ENCODE measurements at regions not wholly inside any gene's neighbourhood (a gene's known extent, or its start where the extent isn't known, plus 50 kb on each side); places are given as distances from the start of the nearest gene placed in this dataset.

DNA sequence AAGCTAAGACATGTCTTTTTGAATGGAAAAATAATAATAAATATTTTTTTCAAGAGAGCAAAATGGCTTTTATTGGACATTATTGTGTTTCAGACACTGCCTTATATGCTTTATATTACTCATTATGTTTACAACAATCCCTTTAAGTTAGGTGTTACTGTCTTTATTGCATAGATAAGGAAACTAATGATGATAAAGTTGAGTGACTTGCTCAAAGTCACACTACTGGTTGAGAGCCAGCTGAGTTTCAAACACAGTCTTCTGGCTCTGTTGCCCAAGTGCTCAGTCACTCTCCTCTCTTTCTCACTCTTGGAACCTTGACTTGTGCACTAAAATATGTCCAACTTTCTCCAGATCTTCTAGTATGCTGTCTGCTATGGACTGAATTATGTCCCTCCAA is 71.5 kb upstream of the SLC39A8 start:
- BruUV-seq (replicated peaks), result no TSS peak
- ATAC-seq (no peak), DNase-seq (ENCODE audit: low read depth, low spot score) (no peak)
- Histone ChIP-seq H3K4me2 (ENCODE audit: low read length) (no peak overlapping the region), H3K4me3 (replicated peaks in 1 of 2; ENCODE audit: low read depth in 1 of 2, low read length in 2 of 2) (no peak overlapping the region), H3K4me1 (ENCODE audit: control insufficient read depth in 1 of 2, insufficient read depth in 2 of 2, low read length in 2 of 2) (no peaks in the 10 kb centered on the region), H3K9ac (ENCODE audit: low read length) (no peak overlapping the region), H3K27ac (ENCODE audit: low read depth, low read length) (no peak overlapping the region), H3K27me3 (ENCODE audit: insufficient read depth, low read length) (no peaks in the 10 kb centered on the region), H3K36me3 (ENCODE audit: control insufficient read depth in 1 of 2, insufficient read depth in 2 of 2, low read length in 2 of 2) (no peaks in the 10 kb centered on the region), H2AFZ (ENCODE audit: low read depth, low read length, poor library complexity, severe bottlenecking) (no peak overlapping the region), H3K79me2 (ENCODE audit: insufficient read depth, low read length) (no peaks in the 10 kb centered on the region), H3K9me2 (ENCODE audit: insufficient read depth) (no peaks in the 10 kb centered on the region), H4K20me1 (ENCODE audit: insufficient read depth) (no peaks in the 10 kb centered on the region), H3K9me3 (ENCODE audit: control insufficient read depth in 1 of 2, insufficient read depth in 1 of 2, low read depth in 1 of 2, low read length in 2 of 2) (no peaks in the 10 kb centered on the region)
- intact Hi-C loops (cut with micrococcal nuclease), result no loop called here
- TF ChIP-seq SP1 (IDR thresholded peaks at IDR 0.05; ENCODE audit: low read depth) (no peak), EGR1 (IDR thresholded peaks at IDR 0.05; ENCODE audit: low read depth) (no peak), POLR2AphosphoS5 (IDR thresholded peaks at IDR 0.05; ENCODE audit: low read depth, low read length) (no peak), POLR2A (IDR thresholded peaks at IDR 0.05; ENCODE audit: borderline replicate concordance, extremely low read depth, insufficient read depth, insufficient read length) (no peak), ZFX (IDR thresholded peaks at IDR 0.05) (no peak), SRF (IDR thresholded peaks at IDR 0.05; ENCODE audit: low read depth) (no peak), EZH2 (IDR thresholded peaks at IDR 0.05) (no peak), FOSL1 (IDR thresholded peaks at IDR 0.05; ENCODE audit: low read depth) (no peak), TCF7L2 (IDR thresholded peaks at IDR 0.05; ENCODE audit: borderline replicate concordance, extremely low read depth, insufficient read depth, insufficient read length) (no peak)
- TF ChIP-seq, protein P1, sequence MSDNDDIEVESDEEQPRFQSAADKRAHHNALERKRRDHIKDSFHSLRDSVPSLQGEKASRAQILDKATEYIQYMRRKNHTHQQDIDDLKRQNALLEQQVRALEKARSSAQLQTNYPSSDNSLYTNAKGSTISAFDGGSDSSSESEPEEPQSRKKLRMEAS (IDR thresholded peaks at IDR 0.05), result no peak
- ChIA-PET CTCF (no interaction called here), POLR2A (no interaction called here), RAD21 (ENCODE audit: low non-redundant PET in 1 of 2, low total read pairs in 2 of 2, uncharacterized antibody in 2 of 2, unreplicated experiment in 2 of 2) (no interaction called here)

DNA sequence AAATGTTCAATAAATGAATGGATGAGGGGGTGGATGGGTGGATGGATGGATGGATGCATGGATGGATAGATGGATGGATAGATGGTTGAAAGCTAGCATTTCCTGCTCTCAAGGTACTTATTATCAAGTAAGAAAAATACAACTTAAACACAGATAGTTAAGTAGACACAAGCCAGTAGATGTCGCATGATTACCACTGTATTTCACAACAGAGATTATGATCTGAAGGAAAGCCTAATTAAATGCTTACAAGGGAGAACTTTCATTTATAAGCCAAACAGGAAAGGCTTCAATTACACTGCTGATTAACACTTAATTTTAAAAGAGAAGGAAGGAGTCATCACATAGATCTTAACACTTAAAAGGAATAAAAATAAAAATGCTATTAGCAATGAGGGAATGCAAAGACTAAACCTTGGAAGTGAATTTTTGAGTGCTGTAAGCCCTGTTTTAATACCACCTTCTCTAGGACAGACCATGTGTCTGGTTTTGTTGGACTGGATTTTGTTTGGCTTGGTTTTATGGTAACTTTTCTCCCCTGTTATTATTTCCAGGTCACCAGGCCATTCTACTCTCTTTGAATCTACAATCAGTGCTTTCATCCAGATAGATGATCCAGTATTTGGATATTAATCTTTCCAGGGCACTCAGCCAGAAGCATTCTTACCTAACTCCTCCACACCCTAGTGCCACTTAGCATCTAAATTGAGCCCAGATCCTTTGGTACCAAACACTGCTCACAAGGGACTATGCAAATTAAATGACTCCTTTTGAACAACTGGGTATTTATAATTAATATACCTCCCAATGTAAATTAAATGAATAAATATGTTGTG is 75.5 kb upstream of the SLC39A8 start:
- CTCF ChIA-PET, result no interaction called here
- TF ChIP-seq, protein P2, sequence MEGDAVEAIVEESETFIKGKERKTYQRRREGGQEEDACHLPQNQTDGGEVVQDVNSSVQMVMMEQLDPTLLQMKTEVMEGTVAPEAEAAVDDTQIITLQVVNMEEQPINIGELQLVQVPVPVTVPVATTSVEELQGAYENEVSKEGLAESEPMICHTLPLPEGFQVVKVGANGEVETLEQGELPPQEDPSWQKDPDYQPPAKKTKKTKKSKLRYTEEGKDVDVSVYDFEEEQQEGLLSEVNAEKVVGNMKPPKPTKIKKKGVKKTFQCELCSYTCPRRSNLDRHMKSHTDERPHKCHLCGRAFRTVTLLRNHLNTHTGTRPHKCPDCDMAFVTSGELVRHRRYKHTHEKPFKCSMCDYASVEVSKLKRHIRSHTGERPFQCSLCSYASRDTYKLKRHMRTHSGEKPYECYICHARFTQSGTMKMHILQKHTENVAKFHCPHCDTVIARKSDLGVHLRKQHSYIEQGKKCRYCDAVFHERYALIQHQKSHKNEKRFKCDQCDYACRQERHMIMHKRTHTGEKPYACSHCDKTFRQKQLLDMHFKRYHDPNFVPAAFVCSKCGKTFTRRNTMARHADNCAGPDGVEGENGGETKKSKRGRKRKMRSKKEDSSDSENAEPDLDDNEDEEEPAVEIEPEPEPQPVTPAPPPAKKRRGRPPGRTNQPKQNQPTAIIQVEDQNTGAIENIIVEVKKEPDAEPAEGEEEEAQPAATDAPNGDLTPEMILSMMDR (IDR thresholded peaks at IDR 0.05 in 2 of 3, conservative IDR thresholded peaks at IDR 0.05 in 1 of 3; ENCODE audit: borderline replicate concordance in 1 of 3, insufficient read depth in 1 of 3, low read depth in 2 of 3, low read length in 2 of 3), result no peak
- TF ChIP-seq POLR2AphosphoS5 (IDR thresholded peaks at IDR 0.05; ENCODE audit: low read depth, low read length) (no peak), RAD21 (IDR thresholded peaks at IDR 0.05; ENCODE audit: low read depth) (peak; percentile 20; the same call in 1 of the 2 replicates)
- no peak for ATAC-seq
- Histone ChIP-seq H3K4me2 (ENCODE audit: low read length) (no peak overlapping the region), H3K4me1 (ENCODE audit: control insufficient read depth in 1 of 2, insufficient read depth in 2 of 2, low read length in 2 of 2) (no peaks in the 10 kb centered on the region), H3K79me2 (ENCODE audit: insufficient read depth, low read length) (no peaks in the 10 kb centered on the region), H3K27ac (ENCODE audit: low read depth, low read length) (no peak overlapping the region), H3K9ac (ENCODE audit: low read length) (no peak overlapping the region), H3K9me2 (ENCODE audit: insufficient read depth) (no peaks in the 10 kb centered on the region), H4K20me1 (ENCODE audit: insufficient read depth) (no peaks in the 10 kb centered on the region), H3K36me3 (ENCODE audit: control insufficient read depth in 1 of 2, insufficient read depth in 2 of 2, low read length in 2 of 2) (no peaks in the 10 kb centered on the region), H2AFZ (ENCODE audit: low read depth, low read length, poor library complexity, severe bottlenecking) (no peak overlapping the region), H3K4me3 (replicated peaks in 1 of 2; ENCODE audit: low read depth in 1 of 2, low read length in 2 of 2) (no peak overlapping the region), H3K27me3 (ENCODE audit: insufficient read depth, low read length) (no peaks in the 10 kb centered on the region), H3K9me3 (ENCODE audit: control insufficient read depth in 1 of 2, insufficient read depth in 1 of 2, low read depth in 1 of 2, low read length in 2 of 2) (no peaks in the 10 kb centered on the region)
- RAD21 ChIA-PET (ENCODE audit: low non-redundant PET in 1 of 2, low total read pairs in 2 of 2, uncharacterized antibody in 2 of 2, unreplicated experiment in 2 of 2), result no interaction called here
- no peak for DNase-seq (ENCODE audit: low read depth, low spot score)
- POLR2A ChIA-PET, result no interaction called here
- BruUV-seq (replicated peaks), result no TSS peak
- intact Hi-C loops (cut with micrococcal nuclease), result no loop called here
